ENCODE measurements at regions not wholly inside any gene's neighbourhood (a gene's known extent, or its start where the extent isn't known, plus 50 kb on each side); places are given as distances from the start of the nearest gene placed in this dataset.
"Not testable (repeated sequence)": the region's sequence is repeated elsewhere in the genome, so short reads cannot be mapped to it uniquely, and the experiment has no call there.

DNA sequence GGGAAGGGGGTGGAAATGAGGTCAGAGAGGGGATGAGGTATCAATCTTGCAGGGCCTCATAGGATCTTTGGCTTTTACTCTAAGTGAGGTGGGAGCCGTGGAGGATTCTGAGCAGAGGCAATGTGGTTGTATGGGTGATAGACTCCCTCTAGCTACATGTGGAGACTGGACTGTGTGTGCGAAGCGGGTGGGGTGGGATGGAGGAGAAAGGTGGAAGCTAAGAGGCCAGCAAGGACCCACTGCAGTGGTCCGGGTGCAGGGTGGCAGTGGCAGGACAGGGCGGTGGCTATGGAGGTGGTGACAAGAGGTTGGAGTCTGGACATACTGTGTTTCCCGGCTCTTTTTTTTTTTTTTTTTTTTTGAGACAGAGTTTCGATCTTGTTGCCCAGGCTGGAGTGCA lies 62.4 kb upstream of the PTPN1 start:
- Histone ChIP-seq H2AFZ (no peak overlapping the region), H3K36me3 (ENCODE audit: control insufficient read depth, insufficient read depth, low read length) (no peaks in the 10 kb centered on the region), H3K4me1 (peaks cover 5% of the 10 kb centered on the region), H3K4me3 (ENCODE audit: low read depth, low read length) (no peak overlapping the region), H3K9ac (no peak overlapping the region), H3K79me2 (no peaks in the 10 kb centered on the region), H3K4me2 (ENCODE audit: low read length) (no peak overlapping the region), H3K9me3 (ENCODE audit: control insufficient read depth, low read length) (no peaks in the 10 kb centered on the region), H3K27ac (no peak overlapping the region), H3K27me3 (ENCODE audit: control insufficient read depth, insufficient read depth, low read length) (no peaks in the 10 kb centered on the region)
- TF ChIP-seq, protein P1, sequence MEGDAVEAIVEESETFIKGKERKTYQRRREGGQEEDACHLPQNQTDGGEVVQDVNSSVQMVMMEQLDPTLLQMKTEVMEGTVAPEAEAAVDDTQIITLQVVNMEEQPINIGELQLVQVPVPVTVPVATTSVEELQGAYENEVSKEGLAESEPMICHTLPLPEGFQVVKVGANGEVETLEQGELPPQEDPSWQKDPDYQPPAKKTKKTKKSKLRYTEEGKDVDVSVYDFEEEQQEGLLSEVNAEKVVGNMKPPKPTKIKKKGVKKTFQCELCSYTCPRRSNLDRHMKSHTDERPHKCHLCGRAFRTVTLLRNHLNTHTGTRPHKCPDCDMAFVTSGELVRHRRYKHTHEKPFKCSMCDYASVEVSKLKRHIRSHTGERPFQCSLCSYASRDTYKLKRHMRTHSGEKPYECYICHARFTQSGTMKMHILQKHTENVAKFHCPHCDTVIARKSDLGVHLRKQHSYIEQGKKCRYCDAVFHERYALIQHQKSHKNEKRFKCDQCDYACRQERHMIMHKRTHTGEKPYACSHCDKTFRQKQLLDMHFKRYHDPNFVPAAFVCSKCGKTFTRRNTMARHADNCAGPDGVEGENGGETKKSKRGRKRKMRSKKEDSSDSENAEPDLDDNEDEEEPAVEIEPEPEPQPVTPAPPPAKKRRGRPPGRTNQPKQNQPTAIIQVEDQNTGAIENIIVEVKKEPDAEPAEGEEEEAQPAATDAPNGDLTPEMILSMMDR (IDR thresholded peaks at IDR 0.05) = no peak

DNA sequence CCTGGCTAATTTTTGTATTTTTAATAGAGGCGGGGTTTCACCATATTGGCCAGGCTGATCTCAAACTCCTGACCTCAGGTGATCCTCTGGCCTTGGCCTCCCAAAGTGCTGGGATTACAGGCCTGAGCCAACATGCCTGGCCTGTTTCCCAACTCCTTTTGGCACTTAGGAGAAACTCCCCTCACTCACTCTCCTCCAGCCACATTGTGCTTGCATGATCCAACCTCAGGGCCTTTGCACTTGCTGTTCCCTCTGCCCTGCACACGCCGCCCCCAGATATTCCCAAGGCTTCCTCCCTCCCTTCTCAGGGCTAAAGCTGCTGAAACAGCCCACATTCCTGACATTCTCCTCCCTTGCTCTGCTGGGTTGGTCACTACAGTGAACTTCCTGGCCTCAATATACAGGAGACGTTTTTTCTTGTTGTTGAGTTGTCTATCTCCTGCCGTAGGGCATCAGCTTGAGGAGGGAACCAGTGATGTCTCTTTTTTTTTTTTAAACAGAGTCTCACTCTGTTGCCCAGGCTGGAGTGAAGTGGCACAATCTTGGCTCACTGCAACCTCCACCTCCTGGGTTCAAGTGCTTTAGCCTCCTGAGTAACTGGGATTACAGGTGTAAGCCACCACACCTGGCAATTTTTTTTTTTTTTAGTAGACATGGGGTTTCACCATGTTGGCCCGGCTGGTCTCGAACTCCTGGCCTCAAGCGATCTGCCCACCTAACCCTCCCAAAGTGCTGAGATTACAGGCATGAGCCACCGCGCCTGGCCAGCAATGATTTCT lies 61.4 kb upstream of the PTPN1 start:
- H3K9me3 ChIP-seq (ENCODE audit: control insufficient read depth, low read length); H3K27ac ChIP-seq; H3K4me2 ChIP-seq (ENCODE audit: low read length); H3K36me3 ChIP-seq (ENCODE audit: control insufficient read depth, insufficient read depth, low read length); H3K4me1 ChIP-seq; H3K9ac ChIP-seq; H3K27me3 ChIP-seq (ENCODE audit: control insufficient read depth, insufficient read depth, low read length); H3K79me2 ChIP-seq; H3K4me3 ChIP-seq (ENCODE audit: low read depth, low read length); H2AFZ ChIP-seq: not testable (repeated sequence)

DNA sequence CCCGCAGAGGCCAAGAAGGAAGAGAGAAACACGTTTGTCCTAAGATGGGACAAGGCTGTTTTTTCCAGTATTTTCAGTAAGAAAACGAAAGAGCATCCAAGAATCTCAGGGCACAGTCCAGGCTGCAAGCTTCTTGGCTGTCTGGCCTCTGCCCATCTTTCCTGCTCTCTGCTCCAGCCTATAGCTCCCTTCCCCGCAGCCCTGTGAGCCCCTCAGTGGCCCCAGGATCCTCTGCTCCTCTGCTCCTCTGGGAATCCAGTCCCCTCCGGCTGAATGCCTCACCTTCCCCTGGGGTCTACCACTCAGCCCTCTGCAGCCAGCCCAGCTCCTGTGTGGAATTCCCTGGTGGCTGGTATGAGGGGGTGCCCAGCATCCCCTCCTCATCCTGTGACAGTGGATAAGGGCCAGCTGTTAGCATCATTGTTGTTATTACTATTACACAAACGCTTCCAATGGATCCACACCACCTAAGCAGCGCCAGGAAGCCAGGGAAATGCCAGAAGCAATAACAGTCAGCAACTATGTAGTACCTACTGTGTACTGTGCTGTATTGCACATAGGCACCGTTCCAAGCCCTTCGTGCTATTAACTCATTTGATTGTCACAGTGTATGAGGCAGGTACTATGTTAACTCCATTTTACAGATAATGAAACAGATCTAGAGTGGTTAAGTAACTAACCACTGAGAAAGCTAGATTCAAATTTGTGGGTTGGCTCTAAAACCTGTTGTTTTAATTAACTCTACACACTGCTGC lies 60.3 kb upstream of the PTPN1 start:
- TF ChIP-seq, protein P1 (IDR thresholded peaks at IDR 0.05) = no peak
- Histone ChIP-seq H3K9me3 (ENCODE audit: control insufficient read depth, low read length) (no peaks in the 10 kb centered on the region), H3K27ac (no peak overlapping the region)

DNA sequence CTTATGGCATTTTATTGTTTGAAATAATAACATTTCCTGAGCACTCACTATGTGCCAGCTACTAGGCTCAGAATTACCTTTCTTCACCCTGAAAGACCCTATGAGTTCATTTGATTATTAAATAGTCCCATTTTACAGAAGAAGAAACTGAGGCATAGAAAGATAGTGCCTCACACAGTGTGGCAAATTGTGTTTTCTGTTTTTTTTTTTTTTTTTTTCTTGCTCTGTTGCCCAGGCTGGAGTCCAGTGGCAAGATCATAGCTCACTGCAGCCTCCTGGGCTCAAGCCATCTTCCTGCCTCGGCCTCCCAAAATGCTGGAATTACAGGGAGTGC lies 59.7 kb upstream of the PTPN1 start:
- no peaks in the 10 kb centered on the region for H3K36me3 ChIP-seq (ENCODE audit: control insufficient read depth, insufficient read depth, low read length)
- H3K9ac ChIP-seq = no peak overlapping the region
- H3K4me2 ChIP-seq (ENCODE audit: low read length) = no peak overlapping the region
- H3K4me1 ChIP-seq = peaks cover 5% of the 10 kb centered on the region
- H3K79me2 ChIP-seq = no peaks in the 10 kb centered on the region
- H3K27ac ChIP-seq = no peak overlapping the region
- H2AFZ ChIP-seq = no peak overlapping the region
- H3K4me3 ChIP-seq (ENCODE audit: low read depth, low read length) = no peak overlapping the region
- H3K27me3 ChIP-seq (ENCODE audit: control insufficient read depth, insufficient read depth, low read length) = no peaks in the 10 kb centered on the region
- TF ChIP-seq, protein P1 (IDR thresholded peaks at IDR 0.05) = no peak
- no peaks in the 10 kb centered on the region for H3K9me3 ChIP-seq (ENCODE audit: control insufficient read depth, low read length)

More for the DNA sequence above, 60.3 kb upstream of the PTPN1 start:
- Histone ChIP-seq H3K4me3 (ENCODE audit: low read depth, low read length) (no peak overlapping the region), H3K4me2 (ENCODE audit: low read length) (no peak overlapping the region), H3K9ac (no peak overlapping the region), H2AFZ (no peak overlapping the region), H3K4me1 (peaks cover 5% of the 10 kb centered on the region), H3K27me3 (ENCODE audit: control insufficient read depth, insufficient read depth, low read length) (no peaks in the 10 kb centered on the region), H3K36me3 (ENCODE audit: control insufficient read depth, insufficient read depth, low read length) (no peaks in the 10 kb centered on the region), H3K79me2 (no peaks in the 10 kb centered on the region)

DNA sequence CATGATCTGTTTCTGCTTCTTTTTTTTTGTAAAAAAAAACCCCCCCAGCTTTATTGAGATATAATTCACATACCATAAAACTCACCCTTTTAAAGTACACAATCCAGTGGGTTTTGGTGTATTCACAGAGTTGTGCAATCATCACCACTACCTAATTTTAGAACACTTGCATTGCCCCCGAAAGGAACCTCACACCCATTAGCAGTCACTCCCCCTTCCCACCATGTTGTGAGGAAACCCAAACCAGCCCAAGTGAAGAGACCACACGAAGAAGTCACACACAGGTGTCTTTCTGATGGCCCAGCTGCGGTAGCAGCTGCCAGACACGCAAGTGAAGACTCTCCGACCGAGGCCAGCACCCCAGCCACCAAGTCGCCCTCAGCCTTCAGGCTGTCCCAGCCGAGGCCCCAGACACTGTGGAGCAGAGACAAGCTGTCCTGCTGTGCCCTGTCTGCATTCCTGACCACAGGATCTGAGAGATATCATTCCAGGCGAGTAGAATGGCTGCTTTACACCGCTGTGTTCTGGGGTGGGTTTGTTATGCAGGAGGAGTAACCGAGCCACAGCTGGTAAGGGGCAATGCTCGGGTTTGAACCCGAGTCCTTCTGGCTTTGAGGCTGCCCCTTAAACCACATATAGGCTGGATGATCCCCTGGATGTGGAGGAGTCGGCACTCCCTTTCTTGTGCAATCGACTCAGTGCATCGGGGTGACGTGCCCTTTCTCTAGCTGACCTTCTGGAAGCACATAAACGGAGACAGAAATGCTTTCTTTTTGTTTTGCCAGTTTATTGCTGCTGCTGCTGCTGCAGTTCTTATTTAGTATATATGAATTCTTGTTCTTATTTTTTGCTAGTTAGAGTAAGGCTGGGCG lies 59.1 kb upstream of the PTPN1 start:
- Histone ChIP-seq H3K27me3 (ENCODE audit: control insufficient read depth, insufficient read depth, low read length) (no peaks in the 10 kb centered on the region), H3K4me1 (peaks cover 5% of the 10 kb centered on the region), H3K9ac (no peak overlapping the region), H3K79me2 (no peaks in the 10 kb centered on the region), H2AFZ (peak overlapping the region; percentile 77), H3K27ac (no peak overlapping the region), H3K4me2 (ENCODE audit: low read length) (no peak overlapping the region), H3K36me3 (ENCODE audit: control insufficient read depth, insufficient read depth, low read length) (no peaks in the 10 kb centered on the region), H3K9me3 (ENCODE audit: control insufficient read depth, low read length) (no peaks in the 10 kb centered on the region), H3K4me3 (ENCODE audit: low read depth, low read length) (no peak overlapping the region)
- TF ChIP-seq, protein P1 (IDR thresholded peaks at IDR 0.05) = no peak

DNA sequence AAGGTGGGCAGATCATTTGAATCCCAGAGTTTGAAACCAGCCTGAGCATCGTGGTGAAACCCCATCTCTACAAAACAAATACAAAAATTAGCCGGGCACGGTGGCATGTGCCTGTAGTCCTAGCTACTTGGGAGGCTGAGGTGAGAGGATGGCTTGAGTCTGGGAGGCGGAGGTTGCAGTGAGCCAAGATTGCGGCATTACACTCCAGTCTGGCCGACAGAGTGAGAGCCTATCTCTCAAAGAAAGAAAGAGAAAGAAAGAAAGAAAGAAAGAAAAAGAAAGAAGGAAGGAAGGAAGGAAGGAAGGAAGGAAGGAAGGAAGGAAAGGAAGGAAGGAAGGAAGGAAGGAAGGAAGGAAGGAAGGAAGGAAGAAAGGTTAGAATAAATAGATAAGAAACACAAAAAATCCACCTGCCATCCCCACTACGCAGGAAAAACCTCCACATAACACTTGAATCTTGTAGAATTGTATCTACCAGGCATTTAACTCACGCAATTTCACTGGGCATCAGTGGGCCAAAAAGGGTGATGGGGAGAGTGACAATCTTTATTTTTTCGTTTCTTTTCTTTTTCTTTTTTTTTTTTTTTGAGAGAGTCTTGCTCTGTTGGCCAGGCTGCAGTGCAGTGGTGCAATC lies 58.3 kb upstream of the PTPN1 start:
- not testable (repeated sequence) for H2AFZ ChIP-seq; H3K4me1 ChIP-seq; H3K4me2 ChIP-seq (ENCODE audit: low read length); H3K36me3 ChIP-seq (ENCODE audit: control insufficient read depth, insufficient read depth, low read length); H3K9me3 ChIP-seq (ENCODE audit: control insufficient read depth, low read length); H3K27ac ChIP-seq; H3K79me2 ChIP-seq; H3K4me3 ChIP-seq (ENCODE audit: low read depth, low read length); H3K9ac ChIP-seq; H3K27me3 ChIP-seq (ENCODE audit: control insufficient read depth, insufficient read depth, low read length)

All from parathyroid adenoma (tissue), 2 donors.